Colonic mucosa (tissue), 4 donors: ENCODE measurements at regions not wholly inside any gene's neighbourhood (a gene's known extent, or its start where the extent isn't known, plus 50 kb on each side); places are given as distances from the start of the nearest gene placed in this dataset.
"Not testable (repeated sequence)": the region's sequence is repeated elsewhere in the genome, so short reads cannot be mapped to it uniquely, and the experiment has no call there.

Experiments used
- DNase-seq: peaks from one replicate; pipeline ENCODE4 v3.0.0-alpha.2; 2020
- H3K27ac ChIP-seq: fragments of 200-600 bp; one replicate; pipeline ENCODE4 v1.8.0; 2021
- H3K27me3 ChIP-seq: fragments of 200-600 bp; one replicate; pipeline ENCODE4 v1.8.0; 2021
- H3K36me3 ChIP-seq: fragments of 200-600 bp; one replicate; pipeline ENCODE4 v1.8.0; 2021
- H3K4me1 ChIP-seq: fragments of 200-600 bp; one replicate; pipeline ENCODE4 v1.8.0; 2021; ENCODE audit warnings: mild to moderate bottlenecking
- H3K4me3 ChIP-seq: fragments of 200-600 bp; one replicate; pipeline ENCODE4 v1.8.0; 2021
- H3K9ac ChIP-seq, 2 donors: one replicate each; pipeline ENCODE4 v1.7.0; 2013; ENCODE audit warnings: control low read depth in 2 of 2, low read depth in 2 of 2, low read length in 2 of 2
- H3K9me3 ChIP-seq: fragments of 200-600 bp; one replicate; pipeline ENCODE4 v1.8.0; 2021
- intact Hi-C: fragments of 100-400 bp; cut with DNase I; formaldehyde crosslinking; loops from one replicate; pipeline ENCODE4 v1.14.1; 2022
- TF ChIP-seq, protein P1 (sequence below): fragments of 200-600 bp; IDR thresholded peaks from one replicate; pipeline ENCODE4 v1.8.0; 2022; ENCODE audit warnings: antibody characterized with exemption, mild to moderate bottlenecking
- donor health status: healthy.
- donor health status: DM: no; HTN: no; CAD: no.
- donor health status: DM: no; HTN: no; CAD: no.

GRCh38 chr13:54091884-54092283 lies 1063.3 kb downstream of the OLFM4 start:
- Histone ChIP-seq H3K36me3 (no peaks in the 10 kb centered on the region), H3K27me3 (no peaks in the 10 kb centered on the region), H3K9ac (no peak overlapping the region), H3K4me1 (no peaks in the 10 kb centered on the region), H3K9me3 (no peaks in the 10 kb centered on the region), H3K4me3 (no peak overlapping the region), H3K27ac (no peak overlapping the region)
- TF ChIP-seq, protein P1, sequence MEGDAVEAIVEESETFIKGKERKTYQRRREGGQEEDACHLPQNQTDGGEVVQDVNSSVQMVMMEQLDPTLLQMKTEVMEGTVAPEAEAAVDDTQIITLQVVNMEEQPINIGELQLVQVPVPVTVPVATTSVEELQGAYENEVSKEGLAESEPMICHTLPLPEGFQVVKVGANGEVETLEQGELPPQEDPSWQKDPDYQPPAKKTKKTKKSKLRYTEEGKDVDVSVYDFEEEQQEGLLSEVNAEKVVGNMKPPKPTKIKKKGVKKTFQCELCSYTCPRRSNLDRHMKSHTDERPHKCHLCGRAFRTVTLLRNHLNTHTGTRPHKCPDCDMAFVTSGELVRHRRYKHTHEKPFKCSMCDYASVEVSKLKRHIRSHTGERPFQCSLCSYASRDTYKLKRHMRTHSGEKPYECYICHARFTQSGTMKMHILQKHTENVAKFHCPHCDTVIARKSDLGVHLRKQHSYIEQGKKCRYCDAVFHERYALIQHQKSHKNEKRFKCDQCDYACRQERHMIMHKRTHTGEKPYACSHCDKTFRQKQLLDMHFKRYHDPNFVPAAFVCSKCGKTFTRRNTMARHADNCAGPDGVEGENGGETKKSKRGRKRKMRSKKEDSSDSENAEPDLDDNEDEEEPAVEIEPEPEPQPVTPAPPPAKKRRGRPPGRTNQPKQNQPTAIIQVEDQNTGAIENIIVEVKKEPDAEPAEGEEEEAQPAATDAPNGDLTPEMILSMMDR = no peak
- no peak for DNase-seq
- intact Hi-C loops = no loop called here

GRCh38 chr13:54092686-54093085 lies 1064.1 kb downstream of the OLFM4 start:
- intact Hi-C loops = no loop called here
- H3K4me3 ChIP-seq = no peak overlapping the region
- H3K36me3 ChIP-seq = no peaks in the 10 kb centered on the region
- H3K9me3 ChIP-seq = no peaks in the 10 kb centered on the region
- H3K4me1 ChIP-seq = no peaks in the 10 kb centered on the region
- H3K9ac ChIP-seq = no peak overlapping the region
- no peak overlapping the region for H3K27ac ChIP-seq
- no peaks in the 10 kb centered on the region for H3K27me3 ChIP-seq
- no peak for DNase-seq
- TF ChIP-seq, protein P1 = no peak

- H3K27me3 ChIP-seq = no peaks in the 10 kb centered on the region
- no peak overlapping the region for H3K4me3 ChIP-seq
- H3K36me3 ChIP-seq = no peaks in the 10 kb centered on the region
- no peak for DNase-seq
- TF ChIP-seq, protein P1 = no peak
- intact Hi-C loops = no loop called here
- H3K9ac ChIP-seq = no peak overlapping the region
- H3K27ac ChIP-seq = no peak overlapping the region
- no peaks in the 10 kb centered on the region for H3K4me1 ChIP-seq
- no peaks in the 10 kb centered on the region for H3K9me3 ChIP-seq
Observed at GRCh38 chr13:54110597-54110996, 1082.0 kb downstream of the OLFM4 start.

DNA sequence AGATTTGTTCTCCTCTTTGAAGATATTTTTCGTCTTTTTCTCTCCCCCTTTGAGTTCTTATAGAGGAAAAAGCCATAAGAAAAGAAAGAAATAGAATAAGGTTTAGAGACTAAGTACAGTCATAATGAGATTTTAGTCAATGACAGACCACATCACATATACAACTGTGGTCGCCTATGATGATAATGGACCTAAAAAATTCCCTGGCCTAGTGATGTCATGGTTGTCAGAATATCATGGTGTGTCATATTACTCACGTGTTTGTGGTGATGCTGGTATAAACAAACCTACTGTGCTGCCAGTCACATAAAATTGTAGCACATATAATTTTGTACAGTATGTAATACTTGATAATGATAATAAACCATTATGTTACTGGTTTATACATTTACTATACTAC lies 1096.1 kb downstream of the OLFM4 start:
- Histone ChIP-seq H3K9ac (no peak overlapping the region), H3K4me3 (no peak overlapping the region), H3K9me3 (no peaks in the 10 kb centered on the region), H3K27me3 (no peaks in the 10 kb centered on the region), H3K27ac (no peak overlapping the region), H3K4me1 (no peaks in the 10 kb centered on the region), H3K36me3 (no peaks in the 10 kb centered on the region)
- TF ChIP-seq, protein P1 = no peak
- intact Hi-C loops = no loop called here
- DNase-seq = no peak

GRCh38 chr13:54130931-54131330 lies 1102.3 kb downstream of the OLFM4 start:
- H3K27me3 ChIP-seq, H3K4me1 ChIP-seq, H3K4me3 ChIP-seq, intact Hi-C loops, H3K9ac ChIP-seq, H3K9me3 ChIP-seq, H3K27ac ChIP-seq, DNase-seq, H3K36me3 ChIP-seq: not testable (repeated sequence)

- intact Hi-C loops, H3K9ac ChIP-seq, H3K36me3 ChIP-seq, H3K9me3 ChIP-seq, H3K27ac ChIP-seq, DNase-seq, H3K4me3 ChIP-seq, H3K27me3 ChIP-seq, H3K4me1 ChIP-seq: not testable (repeated sequence)
Observed at GRCh38 chr13:54131433-54131832, 1102.8 kb downstream of the OLFM4 start.

DNA sequence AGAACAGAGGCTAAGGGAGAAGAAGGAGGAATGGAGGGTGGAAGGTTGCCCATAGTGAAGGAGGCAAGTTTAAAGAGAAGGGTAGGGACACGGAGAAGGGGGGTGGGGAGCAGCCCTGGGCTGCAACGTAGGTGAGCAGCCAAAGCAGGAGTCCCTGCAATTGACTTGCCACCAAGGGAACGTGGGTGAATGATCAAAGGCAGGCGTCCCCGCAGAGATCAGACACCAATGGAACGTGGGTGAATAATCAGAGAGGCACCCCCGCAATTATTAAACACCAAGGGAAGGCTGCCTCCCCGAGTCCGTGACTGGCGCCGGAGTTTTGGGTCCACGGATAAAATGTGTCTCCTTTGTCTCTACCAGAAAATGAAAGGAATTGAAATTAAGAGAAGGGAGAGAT lies 1103.5 kb downstream of the OLFM4 start:
- DNase-seq, H3K27me3 ChIP-seq, intact Hi-C loops, H3K36me3 ChIP-seq, H3K9me3 ChIP-seq, H3K27ac ChIP-seq, H3K4me3 ChIP-seq, H3K4me1 ChIP-seq, H3K9ac ChIP-seq: not testable (repeated sequence)

DNA sequence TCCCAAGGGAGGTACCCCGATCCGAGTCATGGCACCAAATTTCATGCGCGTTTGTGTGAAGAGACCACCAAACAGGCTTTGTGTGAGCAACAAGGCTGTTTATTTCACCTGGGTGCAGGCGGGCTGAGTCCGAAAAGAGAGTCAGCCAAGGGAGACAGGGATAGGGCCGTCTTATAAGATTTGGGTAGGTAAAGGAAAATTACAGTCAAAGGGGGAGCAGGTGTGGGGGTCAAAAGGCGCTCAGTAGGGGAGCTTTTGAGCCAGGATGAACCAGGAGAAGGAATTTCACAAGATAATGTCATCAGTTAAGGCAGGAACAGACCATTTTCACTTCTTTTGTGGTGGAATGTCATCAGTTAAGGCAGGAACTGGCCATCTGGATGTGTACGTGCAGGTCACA lies 1104.1 kb downstream of the OLFM4 start:
- H3K4me1 ChIP-seq, H3K9ac ChIP-seq, H3K9me3 ChIP-seq, H3K27me3 ChIP-seq, DNase-seq, H3K27ac ChIP-seq, intact Hi-C loops, H3K36me3 ChIP-seq, H3K4me3 ChIP-seq: not testable (repeated sequence)
